AG04449 (cell line): ENCODE measurements at regions not wholly inside any gene's neighbourhood (a gene's known extent, or its start where the extent isn't known, plus 50 kb on each side); places are given as distances from the start of the nearest gene placed in this dataset.

ENCODE experiments used
- CTCF ChIA-PET: fragments of 350-600 bp; formaldehyde crosslinking; extraction: SDS; loops from one replicate; lab custom pipeline; 2021; ENCODE audit warnings: antibody characterized with exemption; lab: Yijun Ruan, JAX
- POLR2A ChIA-PET: fragments of 400-600, 350-600 bp; formaldehyde crosslinking; extraction: SDS; loops from one replicate; lab custom pipeline; 2020; ENCODE audit warnings: antibody characterized with exemption, inconsistent platforms; lab: Yijun Ruan, JAX
- DNase-seq: peaks from one replicate; pipeline ENCODE4 v3.0.0-alpha.2; 2010; ENCODE audit warnings: low read depth, low spot score
- H3K4me3 ChIP-seq: 2 replicates; pipeline ENCODE4 v1.5.1; 2011; ENCODE audit warnings: low read depth, mild to moderate bottlenecking, control low read depth, low read length
- CTCF ChIP-seq: IDR thresholded peaks from one replicate; pipeline ENCODE4 v1.5.1; 2011; ENCODE audit warnings: mild to moderate bottlenecking, moderate library complexity, low read length, control low read depth, inconsistent platforms; ENCODE audit not compliant: insufficient read depth; ENCODE audit errors: missing control alignments

GRCh38 chr4:128359422-128359821 lies 71.8 kb upstream of the PGRMC2 start:
- no peak overlapping the region for H3K4me3 ChIP-seq
- no peak for TF ChIP-seq CTCF
- CTCF ChIA-PET: no interaction called here
- POLR2A ChIA-PET: no interaction called here
- DNase-seq: no peak

GRCh38 chr4:128358913-128359279 lies 71.3 kb upstream of the PGRMC2 start:
- CTCF ChIA-PET: interaction anchor here (1.1 kb wide), 1 partner anchor 73 kb away, joined by 3 read pairs; no protein-coding TSS in a partner anchor
- POLR2A ChIA-PET: interaction anchor here (1.1 kb wide), 1 partner anchor 72 kb away, joined by 4 read pairs; no protein-coding TSS in a partner anchor

GRCh38 chr4:128358231-128358912 lies 70.8 kb upstream of the PGRMC2 start:
- no peak for TF ChIP-seq CTCF
- POLR2A ChIA-PET: interaction anchor here (0.6 to 1.1 kb wide), 8 partner anchors 9 to 72 kb away, joined by 3 to 9 read pairs (median 4); no protein-coding TSS in a partner anchor
- no peak overlapping the region for H3K4me3 ChIP-seq
- peak; percentile 74 for DNase-seq
- CTCF ChIA-PET: interaction anchor here (0.8 to 1.1 kb wide), 2 partner anchors 73 to 76 kb away, joined by 3 read pairs; no protein-coding TSS in a partner anchor

More at GRCh38 chr4:128358913-128359279, 71.3 kb upstream of the PGRMC2 start:
- TF ChIP-seq CTCF: no peak
- no peak overlapping the region for H3K4me3 ChIP-seq
- DNase-seq: no peak

GRCh38 chr4:128357286-128357685 lies 69.7 kb upstream of the PGRMC2 start:
- no peak for DNase-seq
- H3K4me3 ChIP-seq: no peak overlapping the region
- TF ChIP-seq CTCF: no peak
- ChIA-PET CTCF (no interaction called here), POLR2A (no interaction called here)

- ChIA-PET CTCF (interaction anchor here (1.3 to 1.4 kb wide), 2 partner anchors 31 to 33 kb away, joined by 3 to 5 read pairs; no protein-coding TSS in a partner anchor), POLR2A (interaction anchor here (0.8 to 1.7 kb wide), 6 partner anchors 16 to 457 kb away, joined by 3 to 6 read pairs (median 4); no protein-coding TSS in a partner anchor)
- H3K4me3 ChIP-seq: no peak overlapping the region
- DNase-seq: no peak
- no peak for TF ChIP-seq CTCF
Measured at GRCh38 chr4:128355305-128355704, 67.7 kb upstream of the PGRMC2 start.

- POLR2A ChIA-PET: interaction anchor here (0.8 to 1.7 kb wide), 8 partner anchors 15 to 458 kb away, joined by 3 to 6 read pairs (median 3); no protein-coding TSS in a partner anchor
- CTCF ChIA-PET: interaction anchor here (1.3 kb wide), 1 partner anchor 32 kb away, joined by 5 read pairs; no protein-coding TSS in a partner anchor
- no peak overlapping the region for H3K4me3 ChIP-seq
- TF ChIP-seq CTCF: no peak
- DNase-seq: peak; percentile 95
Measured at GRCh38 chr4:128354205-128354821, 66.7 kb upstream of the PGRMC2 start.
